IPS DF 6.9 (cell line): ENCODE measurements at regions not wholly inside any gene's neighbourhood (a gene's known extent, or its start where the extent isn't known, plus 50 kb on each side); places are given as distances from the start of the nearest gene placed in this dataset.

ENCODE experiments used
- DNase-seq: peaks from one replicate; pipeline ENCODE4 v3.0.0-alpha.2; 2013; ENCODE audit warnings: low read depth, low spot score
- H3K27ac ChIP-seq: one replicate; pipeline ENCODE4 v1.5.1; 2013; ENCODE audit warnings: low read length, control low read depth
- H3K27me3 ChIP-seq: 2 replicates; pipeline ENCODE4 v1.6.1; 2013; ENCODE audit warnings: mild to moderate bottlenecking, low read length; ENCODE audit not compliant: control insufficient read depth, insufficient read depth
- H3K36me3 ChIP-seq: 2 replicates; pipeline ENCODE4 v1.6.1; 2013; ENCODE audit warnings: low read length; ENCODE audit not compliant: control insufficient read depth, insufficient read depth
- H3K4me1 ChIP-seq: 2 replicates; pipeline ENCODE4 v1.6.1; 2013; ENCODE audit warnings: low read length; ENCODE audit not compliant: control insufficient read depth, insufficient read depth
- H3K4me3 ChIP-seq: 2 replicates; pipeline ENCODE4 v1.5.1; 2013; ENCODE audit warnings: mild to moderate bottlenecking, low read length
- H3K9me3 ChIP-seq: 2 replicates; pipeline ENCODE4 v1.6.1; 2013; ENCODE audit warnings: low read length, inconsistent platforms; ENCODE audit not compliant: control insufficient read depth, insufficient read depth
- WGBS: extraction: QIAGEN DNeasy Blood & Tissue Kit; methylation state at CpG from one replicate; pipeline ENCODE4 v1.1.7; 2013; ENCODE audit warnings: mixed read lengths, missing lambda C conversion rate; ENCODE audit not compliant: insufficient read length, insufficient coverage; 5-methylcytosine and 5-hydroxymethylcytosine counted together

GRCh38 chr13:73519396-73520116 is 460.8 kb downstream of the KLF5 start:
- no CpG with 5 or more reads among the region's 6 CpGs for WGBS
- no peaks in the 10 kb centered on the region for H3K27me3 ChIP-seq
- DNase-seq = no peak
- no peak overlapping the region for H3K27ac ChIP-seq
- no peaks in the 10 kb centered on the region for H3K36me3 ChIP-seq
- no peaks in the 10 kb centered on the region for H3K9me3 ChIP-seq
- H3K4me1 ChIP-seq = no peaks in the 10 kb centered on the region
- no peak overlapping the region for H3K4me3 ChIP-seq

DNA sequence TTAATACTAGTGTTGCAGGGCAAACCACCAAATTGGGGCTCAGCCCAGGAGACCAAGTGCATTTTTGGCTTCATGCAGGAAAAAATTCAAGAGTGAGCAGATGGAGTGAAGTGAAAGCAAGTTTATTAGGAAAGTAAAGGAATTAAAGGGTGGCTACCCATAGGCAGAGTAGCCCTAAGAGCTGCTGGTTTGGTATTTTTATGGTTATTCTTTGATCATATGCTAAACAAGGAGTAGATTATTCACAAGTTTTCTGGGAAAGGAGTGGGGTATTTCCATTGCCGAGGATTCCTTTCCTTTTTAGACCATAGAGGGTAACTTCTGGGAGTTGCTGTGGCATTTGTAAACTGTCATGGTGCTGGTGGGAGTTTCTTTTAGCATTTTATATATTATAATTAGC is 459.0 kb downstream of the KLF5 start:
- Histone ChIP-seq H3K4me1 (no peaks in the 10 kb centered on the region), H3K27me3 (no peaks in the 10 kb centered on the region), H3K9me3 (no peaks in the 10 kb centered on the region), H3K36me3 (no peaks in the 10 kb centered on the region), H3K4me3 (no peak overlapping the region), H3K27ac (no peak overlapping the region)
- no peak for DNase-seq
- WGBS = no CpG with 5 or more reads among the region's 1 CpG

- DNase-seq = no peak
- H3K36me3 ChIP-seq = no peaks in the 10 kb centered on the region
- no CpG with 5 or more reads among the region's 2 CpGs for WGBS
- no peak overlapping the region for H3K27ac ChIP-seq
- no peaks in the 10 kb centered on the region for H3K4me1 ChIP-seq
- no peaks in the 10 kb centered on the region for H3K9me3 ChIP-seq
- no peak overlapping the region for H3K4me3 ChIP-seq
- H3K27me3 ChIP-seq = no peaks in the 10 kb centered on the region
Measured at GRCh38 chr13:73516731-73517130, 457.9 kb downstream of the KLF5 start.

GRCh38 chr13:73514208-73514607 is 455.4 kb downstream of the KLF5 start:
- H3K36me3 ChIP-seq = no peaks in the 10 kb centered on the region
- no peak overlapping the region for H3K4me3 ChIP-seq
- no peaks in the 10 kb centered on the region for H3K4me1 ChIP-seq
- DNase-seq = no peak
- H3K9me3 ChIP-seq = no peaks in the 10 kb centered on the region
- H3K27ac ChIP-seq = no peak overlapping the region
- no CpG with 5 or more reads among the region's 2 CpGs for WGBS
- H3K27me3 ChIP-seq = no peaks in the 10 kb centered on the region

DNA sequence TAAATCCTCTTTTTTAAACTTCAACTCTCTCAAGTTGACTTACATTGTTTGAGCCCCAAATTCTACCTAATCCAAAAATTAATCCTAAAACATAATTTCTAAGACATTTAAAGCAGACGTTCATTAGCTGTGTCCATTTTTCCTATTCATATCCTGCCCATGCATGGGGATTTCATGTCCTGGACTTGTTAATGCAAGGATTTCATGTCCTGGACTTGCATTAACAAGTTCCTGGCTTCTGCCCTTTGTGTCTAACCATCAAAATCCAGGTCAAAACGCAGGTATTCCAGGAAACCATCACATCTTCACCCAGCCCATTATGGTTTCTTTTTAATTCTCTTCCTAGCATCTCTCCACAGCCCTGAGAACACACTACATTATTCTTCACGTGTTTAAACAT is 454.9 kb downstream of the KLF5 start:
- WGBS = 100% methylated on average over 1 of the region's 3 CpGs
- Histone ChIP-seq H3K27ac (no peak overlapping the region), H3K4me3 (no peak overlapping the region), H3K27me3 (no peaks in the 10 kb centered on the region), H3K36me3 (no peaks in the 10 kb centered on the region), H3K4me1 (no peaks in the 10 kb centered on the region), H3K9me3 (no peaks in the 10 kb centered on the region)
- DNase-seq = no peak

GRCh38 chr13:73508841-73509240 is 450.0 kb downstream of the KLF5 start:
- H3K27ac ChIP-seq = no peak overlapping the region
- H3K4me1 ChIP-seq = no peaks in the 10 kb centered on the region
- no peaks in the 10 kb centered on the region for H3K27me3 ChIP-seq
- no peaks in the 10 kb centered on the region for H3K9me3 ChIP-seq
- no peak overlapping the region for H3K4me3 ChIP-seq
- WGBS = no CpG with 5 or more reads among the region's 2 CpGs
- no peaks in the 10 kb centered on the region for H3K36me3 ChIP-seq
- DNase-seq = no peak

- WGBS = 100% methylated on average over 1 of the region's 5 CpGs
- Histone ChIP-seq H3K4me1 (no peaks in the 10 kb centered on the region), H3K27me3 (no peaks in the 10 kb centered on the region), H3K27ac (no peak overlapping the region), H3K9me3 (no peaks in the 10 kb centered on the region), H3K36me3 (no peaks in the 10 kb centered on the region), H3K4me3 (no peak overlapping the region)
- DNase-seq = no peak
Measured at GRCh38 chr13:73505376-73505890, 446.6 kb downstream of the KLF5 start.

DNA sequence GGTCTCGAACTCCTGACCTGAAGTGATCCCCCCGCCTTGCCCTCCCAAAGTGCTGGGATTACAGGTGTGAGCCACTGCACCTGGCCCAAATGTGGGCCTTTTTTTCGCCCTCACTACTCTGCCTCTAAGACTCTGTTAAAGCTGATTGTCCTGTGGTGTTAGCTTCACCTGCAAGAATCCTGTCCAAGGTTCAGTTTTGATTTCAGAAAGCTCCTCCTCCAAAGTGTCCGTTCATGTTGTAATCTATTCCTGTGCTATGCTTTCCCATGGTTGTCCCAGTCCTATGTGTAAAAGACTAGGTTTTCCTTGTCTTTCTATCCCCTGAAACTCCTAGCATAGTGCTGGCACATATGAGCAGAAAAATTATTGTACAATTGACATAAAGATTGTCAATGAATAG is 440.9 kb downstream of the KLF5 start:
- WGBS = no CpG with 5 or more reads among the region's 4 CpGs
- no peak overlapping the region for H3K27ac ChIP-seq
- no peak overlapping the region for H3K4me3 ChIP-seq
- H3K27me3 ChIP-seq = no peaks in the 10 kb centered on the region
- no peaks in the 10 kb centered on the region for H3K4me1 ChIP-seq
- H3K36me3 ChIP-seq = no peaks in the 10 kb centered on the region
- DNase-seq = no peak
- H3K9me3 ChIP-seq = no peaks in the 10 kb centered on the region

DNA sequence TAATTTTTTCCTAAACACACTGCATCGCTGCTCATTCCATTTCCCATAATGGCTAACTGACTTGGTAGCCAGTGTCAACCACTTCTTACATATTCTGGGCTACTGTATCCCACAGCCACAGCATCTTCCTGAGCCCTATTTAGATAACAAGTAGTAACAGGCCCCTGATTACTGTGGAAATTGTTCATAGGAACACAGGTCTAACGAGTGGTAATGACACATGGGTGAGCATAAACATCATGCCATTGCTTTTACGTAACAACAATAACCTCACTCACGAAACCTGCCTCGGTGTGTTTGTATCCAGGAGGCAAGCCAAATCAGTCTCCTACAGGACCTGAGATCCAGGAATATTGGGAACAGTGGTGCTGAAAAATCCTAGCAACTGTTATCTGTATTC is 438.6 kb downstream of the KLF5 start:
- Histone ChIP-seq H3K27me3 (no peaks in the 10 kb centered on the region), H3K9me3 (no peaks in the 10 kb centered on the region), H3K4me1 (no peaks in the 10 kb centered on the region), H3K36me3 (no peaks in the 10 kb centered on the region), H3K27ac (no peak overlapping the region), H3K4me3 (no peak overlapping the region)
- no CpG with 5 or more reads among the region's 5 CpGs for WGBS
- no peak for DNase-seq

GRCh38 chr13:73496711-73497110 is 437.9 kb downstream of the KLF5 start:
- no peaks in the 10 kb centered on the region for H3K27me3 ChIP-seq
- H3K36me3 ChIP-seq = no peaks in the 10 kb centered on the region
- no peak for DNase-seq
- no peaks in the 10 kb centered on the region for H3K9me3 ChIP-seq
- no peak overlapping the region for H3K27ac ChIP-seq
- H3K4me1 ChIP-seq = no peaks in the 10 kb centered on the region
- no CpG with 5 or more reads among the region's 3 CpGs for WGBS
- no peak overlapping the region for H3K4me3 ChIP-seq

GRCh38 chr13:73492811-73493210 is 434.0 kb downstream of the KLF5 start:
- Histone ChIP-seq H3K27ac (no peak overlapping the region), H3K4me1 (no peaks in the 10 kb centered on the region)

More at GRCh38 chr13:73492811-73493210, 434.0 kb downstream of the KLF5 start:
- H3K4me3 ChIP-seq = no peak overlapping the region
- H3K9me3 ChIP-seq = no peaks in the 10 kb centered on the region
- no peaks in the 10 kb centered on the region for H3K27me3 ChIP-seq
- DNase-seq = no peak
- no CpG with 5 or more reads among the region's 1 CpG for WGBS
- no peaks in the 10 kb centered on the region for H3K36me3 ChIP-seq
